Muscle layer of duodenum (tissue), 2 donors: ENCODE measurements at regions not wholly inside any gene's neighbourhood (a gene's known extent, or its start where the extent isn't known, plus 50 kb on each side); places are given as distances from the start of the nearest gene placed in this dataset.

Source experiments
- H3K27ac ChIP-seq: one replicate; pipeline ENCODE4 v1.7.0; 2013; ENCODE audit warnings: mild to moderate bottlenecking, low read length
- H3K27me3 ChIP-seq: one replicate; pipeline ENCODE4 v1.7.0; 2013; ENCODE audit warnings: low read depth, mild to moderate bottlenecking, control low read depth, low read length
- H3K36me3 ChIP-seq, 2 donors: one replicate each; pipeline ENCODE4 v1.7.0; 2013; ENCODE audit warnings: low read length in 2 of 2, control low read depth in 1 of 2, mild to moderate bottlenecking in 1 of 2; ENCODE audit not compliant: insufficient read depth in 2 of 2, control insufficient read depth in 1 of 2
- H3K4me1 ChIP-seq, 2 donors: one replicate each; pipeline ENCODE4 v1.7.0; 2013; ENCODE audit warnings: low read length in 2 of 2, mild to moderate bottlenecking in 2 of 2, control low read depth in 1 of 2, moderate library complexity in 1 of 2; ENCODE audit not compliant: insufficient read depth in 2 of 2, control insufficient read depth in 1 of 2
- H3K4me3 ChIP-seq, 2 donors: one replicate each; pipeline ENCODE4 v1.7.0; 2013; ENCODE audit warnings: low read length in 2 of 2, low read depth in 1 of 2, mild to moderate bottlenecking in 1 of 2
- H3K9me3 ChIP-seq, 2 donors: one replicate each; pipeline ENCODE4 v1.7.0; 2013; ENCODE audit warnings: low read length in 2 of 2, control low read depth in 1 of 2, mild to moderate bottlenecking in 1 of 2; ENCODE audit not compliant: control insufficient read depth in 1 of 2
- donor health status: healthy.

DNA sequence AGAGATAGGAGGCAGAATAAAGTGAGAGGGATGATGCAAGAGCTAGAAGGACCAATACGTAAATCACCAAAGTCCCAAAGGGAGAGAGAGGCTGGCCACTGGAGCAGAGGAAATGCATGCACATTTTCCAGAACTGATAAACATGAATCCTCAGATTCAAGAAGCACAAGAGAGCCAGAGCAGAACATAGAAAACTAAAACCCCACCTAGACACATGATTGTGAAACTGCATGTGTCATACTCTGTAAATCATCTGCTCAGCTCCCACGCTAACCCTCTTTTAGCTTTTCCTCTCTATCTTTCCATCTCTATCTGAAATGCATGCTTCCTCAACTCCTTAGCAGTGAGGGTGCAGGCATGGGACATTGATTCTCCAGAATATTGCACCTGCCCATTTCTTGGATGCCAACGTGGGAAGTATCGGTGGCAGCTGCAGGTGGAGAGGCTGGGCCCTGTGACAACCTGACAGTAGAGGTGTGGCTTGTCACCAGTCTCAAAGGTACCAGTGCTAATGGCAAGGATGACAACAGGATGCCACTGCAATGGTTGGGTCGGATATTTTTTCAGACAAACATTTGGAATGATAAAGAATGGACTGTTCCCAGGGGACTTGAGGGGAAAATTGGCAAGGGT, 89.3 kb upstream of the OTOS start:
- H3K36me3 ChIP-seq: no peaks in the 10 kb centered on the region
- no peak overlapping the region for H3K27ac ChIP-seq
- no peak overlapping the region for H3K4me3 ChIP-seq
- no peaks in the 10 kb centered on the region for H3K27me3 ChIP-seq
- peaks cover 0 to 5% of the 10 kb centered on the region in 2 donors for H3K4me1 ChIP-seq
- H3K9me3 ChIP-seq: peaks cover 0 to 6% of the 10 kb centered on the region in 2 donors

DNA sequence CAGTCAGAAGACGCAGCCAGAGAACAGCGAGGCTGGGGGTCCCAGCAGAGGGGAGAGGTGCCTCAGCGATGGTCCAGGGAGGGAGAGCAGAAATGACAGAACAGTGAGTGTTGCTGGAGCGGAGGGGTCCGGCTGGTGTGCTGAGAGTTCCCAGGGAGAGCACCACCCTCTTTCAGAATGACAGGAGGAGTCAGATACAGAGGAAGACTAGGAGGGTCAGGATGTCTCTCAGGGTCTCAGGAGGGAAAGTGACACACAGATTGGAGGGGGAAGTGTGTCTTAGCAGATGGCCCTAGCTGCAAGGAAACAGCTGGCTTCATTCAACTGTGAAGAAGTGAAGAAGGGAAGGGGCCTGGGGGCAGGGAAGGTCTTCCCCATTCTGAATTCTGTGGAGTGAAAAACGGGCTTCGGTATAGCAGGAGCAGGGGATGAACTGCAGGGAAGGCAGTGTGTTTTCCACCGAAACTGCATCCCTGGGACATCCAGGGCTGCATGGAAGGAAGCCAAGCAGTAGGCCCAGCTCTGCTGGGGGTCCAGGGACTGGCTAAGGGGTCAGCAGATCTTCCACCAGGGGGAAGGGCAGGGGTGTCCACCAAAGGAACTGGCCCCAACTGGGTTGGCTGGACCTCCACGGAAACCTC, 90.0 kb upstream of the OTOS start:
- Histone ChIP-seq H3K4me1 (peaks cover 0 to 5% of the 10 kb centered on the region in 2 donors), H3K27ac (no peak overlapping the region), H3K4me3 (no peak overlapping the region), H3K9me3 (peaks cover 0 to 6% of the 10 kb centered on the region in 2 donors), H3K27me3 (no peaks in the 10 kb centered on the region), H3K36me3 (no peaks in the 10 kb centered on the region)

- peaks cover 0 to 6% of the 10 kb centered on the region in 2 donors for H3K9me3 ChIP-seq
- H3K4me3 ChIP-seq: no peak overlapping the region
- H3K36me3 ChIP-seq: no peaks in the 10 kb centered on the region
- peaks cover 0 to 18% of the 10 kb centered on the region in 2 donors for H3K4me1 ChIP-seq
- H3K27me3 ChIP-seq: no peaks in the 10 kb centered on the region
- no peak overlapping the region for H3K27ac ChIP-seq
Measured at GRCh38 chr2:240231838-240232244, 91.4 kb upstream of the OTOS start.

DNA sequence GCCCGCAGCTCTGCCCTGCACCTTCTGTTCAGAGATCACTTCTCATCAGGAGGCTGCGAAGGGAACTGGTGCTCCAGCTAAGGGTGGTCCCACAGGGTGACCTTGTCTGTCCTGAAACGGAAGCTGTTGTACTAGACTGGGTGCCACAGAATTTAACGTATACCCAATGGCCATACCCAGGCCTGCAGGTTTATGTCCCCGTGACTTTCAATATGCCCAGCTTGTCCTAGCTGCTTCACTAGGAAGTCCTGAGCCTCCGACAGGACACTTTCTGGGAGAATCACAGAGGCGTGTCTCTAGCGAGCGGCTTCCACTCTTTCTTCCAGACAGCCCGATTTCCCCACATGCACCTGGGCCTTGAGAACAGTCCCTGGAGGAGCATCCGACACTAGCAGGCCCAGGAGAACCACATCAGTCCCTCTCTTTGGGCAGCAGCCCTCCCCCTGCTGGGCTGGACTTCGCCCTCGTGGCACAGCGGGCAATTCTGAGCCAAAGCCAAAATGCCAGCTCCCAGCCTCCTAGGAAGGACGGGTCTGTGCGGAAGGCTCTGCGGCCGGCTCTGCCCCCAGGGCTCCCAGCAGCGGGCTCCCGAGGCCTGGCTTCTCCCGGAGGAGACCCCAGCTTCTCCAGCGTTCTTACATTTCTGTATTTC, 91.9 kb upstream of the OTOS start:
- H3K9me3 ChIP-seq: peaks cover 0 to 6% of the 10 kb centered on the region in 2 donors
- H3K4me1 ChIP-seq: peaks cover 0 to 18% of the 10 kb centered on the region in 2 donors
- H3K27ac ChIP-seq: no peak overlapping the region
- H3K4me3 ChIP-seq: no peak overlapping the region
- no peaks in the 10 kb centered on the region for H3K36me3 ChIP-seq
- H3K27me3 ChIP-seq: no peaks in the 10 kb centered on the region

- peaks cover 0 to 18% of the 10 kb centered on the region in 2 donors for H3K4me1 ChIP-seq
- H3K36me3 ChIP-seq: no peaks in the 10 kb centered on the region
- H3K4me3 ChIP-seq: peak overlapping the region in 1 of 2 donors; percentile 41
- H3K27me3 ChIP-seq: no peaks in the 10 kb centered on the region
- no peak overlapping the region for H3K27ac ChIP-seq
- peaks cover 0 to 6% of the 10 kb centered on the region in 2 donors for H3K9me3 ChIP-seq
Measured at GRCh38 chr2:240232961-240233884, 92.8 kb upstream of the OTOS start.

DNA sequence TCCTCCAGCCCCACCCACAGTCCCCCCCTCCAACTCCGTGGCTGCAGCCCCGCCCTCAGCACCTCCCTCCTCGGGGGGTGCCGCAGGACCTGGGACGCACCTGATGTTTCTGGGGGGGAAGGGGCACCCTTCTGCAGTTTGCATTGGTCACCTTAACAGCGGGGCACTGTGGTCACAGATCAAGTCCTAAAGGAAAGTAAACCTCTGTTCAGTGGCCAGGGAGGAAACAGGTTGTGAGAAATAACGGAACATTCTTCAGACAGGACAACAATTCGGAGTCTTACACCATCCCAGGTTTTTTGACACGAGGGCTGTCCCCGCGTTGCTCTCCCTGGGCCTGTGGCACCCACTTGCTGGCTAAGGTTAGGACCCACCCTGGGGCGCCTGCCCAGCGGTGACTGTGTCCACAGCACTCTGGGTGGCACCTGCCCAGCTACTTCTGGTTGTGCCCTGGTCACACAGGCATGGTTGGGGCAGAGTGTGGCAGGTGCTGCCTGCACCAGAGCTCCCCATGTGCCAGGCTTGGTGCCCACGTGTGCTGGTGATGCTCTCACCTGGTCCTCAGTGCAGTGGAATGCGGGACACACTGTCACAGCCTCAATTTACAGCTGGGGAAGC, 93.5 kb upstream of the OTOS start:
- no peak overlapping the region for H3K27ac ChIP-seq
- H3K4me1 ChIP-seq: peaks cover 0 to 18% of the 10 kb centered on the region in 2 donors
- H3K36me3 ChIP-seq: no peaks in the 10 kb centered on the region
- H3K27me3 ChIP-seq: no peaks in the 10 kb centered on the region
- H3K9me3 ChIP-seq: no peaks in the 10 kb centered on the region
- no peak overlapping the region for H3K4me3 ChIP-seq

DNA sequence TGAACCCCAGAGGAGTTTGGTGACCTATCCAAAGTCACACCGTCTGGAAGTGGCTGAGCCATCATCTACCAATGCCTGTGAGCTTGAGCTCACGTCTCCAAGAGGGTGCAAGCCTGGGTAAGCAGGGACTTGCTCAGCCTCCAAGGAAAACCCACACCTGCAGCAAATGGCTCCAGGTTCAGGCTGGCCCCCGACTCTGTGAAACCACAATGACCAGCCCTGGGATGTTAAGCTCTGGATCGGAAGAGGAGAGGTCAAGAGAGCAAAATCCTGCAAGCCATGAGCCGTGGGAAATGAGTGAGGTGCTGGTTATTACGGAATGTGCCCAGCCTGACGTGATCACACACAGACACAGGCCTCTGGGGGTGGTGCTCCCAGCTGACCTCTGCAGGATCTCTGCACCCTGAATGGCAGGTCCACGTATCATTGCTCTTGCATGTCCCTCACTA, 94.1 kb upstream of the OTOS start:
- H3K9me3 ChIP-seq: no peaks in the 10 kb centered on the region
- no peak overlapping the region for H3K4me3 ChIP-seq
- no peaks in the 10 kb centered on the region for H3K27me3 ChIP-seq
- H3K27ac ChIP-seq: no peak overlapping the region
- no peaks in the 10 kb centered on the region for H3K36me3 ChIP-seq
- H3K4me1 ChIP-seq: peaks cover 0 to 18% of the 10 kb centered on the region in 2 donors

DNA sequence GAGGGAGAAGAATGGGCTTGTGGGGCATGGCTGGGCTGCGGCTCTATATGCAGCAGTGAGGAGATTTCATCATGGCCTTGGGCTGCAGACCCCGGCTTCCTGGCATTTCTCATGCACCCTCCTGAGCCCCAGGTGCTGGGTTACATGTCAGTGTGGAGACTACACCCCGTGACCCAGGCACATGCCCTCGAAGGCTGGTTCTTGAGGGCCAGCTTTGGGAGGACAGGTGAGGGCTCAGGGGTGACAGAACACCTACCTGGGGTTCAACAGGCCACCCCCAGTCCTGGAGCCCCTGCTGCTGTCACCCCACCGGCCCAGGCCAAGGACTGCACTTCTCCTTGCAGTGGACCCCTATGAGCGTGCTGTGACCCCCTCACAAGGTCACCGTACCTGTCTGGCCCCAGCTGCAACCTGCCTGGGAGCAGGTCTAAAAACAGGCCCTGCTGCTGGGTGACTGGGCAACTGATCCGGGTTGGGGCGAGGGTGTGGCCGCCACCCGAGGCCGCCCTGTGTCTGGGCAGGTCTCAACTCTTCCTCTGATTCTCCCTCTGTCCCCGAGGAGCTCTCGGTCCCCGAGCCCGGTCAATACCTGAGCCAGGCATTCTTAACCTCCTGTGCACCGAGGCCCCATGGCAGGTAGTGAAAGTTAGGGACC, 94.8 kb upstream of the OTOS start:
- Histone ChIP-seq H3K9me3 (no peaks in the 10 kb centered on the region), H3K36me3 (no peaks in the 10 kb centered on the region), H3K4me1 (peaks cover 0 to 18% of the 10 kb centered on the region in 2 donors), H3K27me3 (no peaks in the 10 kb centered on the region), H3K27ac (no peak overlapping the region), H3K4me3 (no peak overlapping the region)

DNA sequence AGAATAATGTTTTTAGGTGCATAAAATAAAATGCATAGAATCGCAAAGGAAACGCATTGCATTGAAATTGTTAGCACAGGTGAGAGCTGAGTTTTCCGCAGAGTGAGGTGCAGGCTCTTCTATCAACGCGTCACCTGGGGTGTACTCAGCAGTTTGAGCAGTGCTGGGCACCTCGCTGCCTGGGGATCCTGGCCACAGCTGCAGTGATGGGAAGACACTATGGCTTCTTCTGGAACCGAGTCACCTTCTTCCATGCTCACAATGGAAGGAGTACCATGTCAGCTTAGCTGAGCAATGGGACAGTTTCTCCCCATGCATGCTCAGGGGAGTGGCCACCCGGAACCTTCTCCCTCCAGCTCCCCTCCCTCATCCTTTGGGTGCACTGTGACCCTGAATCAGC, 95.4 kb upstream of the OTOS start:
- H3K27ac ChIP-seq: no peak overlapping the region
- no peaks in the 10 kb centered on the region for H3K27me3 ChIP-seq
- peaks cover 0 to 18% of the 10 kb centered on the region in 2 donors for H3K4me1 ChIP-seq
- no peak overlapping the region for H3K4me3 ChIP-seq
- H3K36me3 ChIP-seq: no peaks in the 10 kb centered on the region
- no peaks in the 10 kb centered on the region for H3K9me3 ChIP-seq
